HEK293 (cell line): ENCODE measurements at regions not wholly inside any gene's neighbourhood (a gene's known extent, or its start where the extent isn't known, plus 50 kb on each side); places are given as distances from the start of the nearest gene placed in this dataset.

Source experiments
- CTCF ChIA-PET: fragments of 350-600 bp; formaldehyde crosslinking; extraction: SDS; loops from one replicate; lab custom pipeline; 2021; ENCODE audit warnings: antibody characterized with exemption; lab: Yijun Ruan, JAX
- POLR2A ChIA-PET: fragments of 300-600 bp; formaldehyde crosslinking; extraction: SDS; loops from one replicate; lab custom pipeline; 2020; ENCODE audit warnings: antibody characterized with exemption, inconsistent platforms; lab: Yijun Ruan, JAX
- H3K27ac ChIP-seq: fragments of 200-500 bp; sonication (Bioruptor generic); 2 replicates; pipeline ENCODE4 v1.5.1; 2014; ENCODE audit warnings: low read depth, low read length, control low read depth, inconsistent platforms; ENCODE audit errors: extremely low read depth
- H3K36me3 ChIP-seq, 2 experiments: fragments of 200-500 bp in 1 of 2; sonication (Bioruptor generic) in 1 of 2; 1 replicate in 1 of 2; 2 replicates in 1 of 2; pipeline ENCODE4 v1.5.1; 2014 to 2017; ENCODE audit warnings: inconsistent platforms in 2 of 2, low read length in 2 of 2; ENCODE audit not compliant: control insufficient read depth in 2 of 2, insufficient read depth in 1 of 2
- H3K4me1 ChIP-seq: fragments of 200-500 bp; sonication (Bioruptor generic); 2 replicates; pipeline ENCODE4 v1.5.1; 2014; ENCODE audit warnings: mild to moderate bottlenecking, low read length, inconsistent platforms; ENCODE audit not compliant: control insufficient read depth, insufficient read depth
- H3K4me3 ChIP-seq: 2 replicates; pipeline ENCODE4 v1.5.1; 2011; ENCODE audit warnings: low read depth, mild to moderate bottlenecking, control low read depth, low read length, moderate library complexity
- H3K9me3 ChIP-seq: fragments of 200-500 bp; sonication (Bioruptor generic); 2 replicates; pipeline ENCODE4 v1.5.1; 2014; ENCODE audit warnings: low read depth, low read length, inconsistent platforms; ENCODE audit not compliant: control insufficient read depth, insufficient read depth
- HOXD13 ChIP-seq: sonication (generic); formaldehyde crosslinking; IDR thresholded peaks from 2 replicates; pipeline ENCODE4 v1.8.0; 2022; ENCODE audit warnings: missing genetic modification reagents, borderline replicate concordance
- MYNN ChIP-seq: fragments of 450-650 bp; formaldehyde crosslinking; IDR thresholded peaks from 2 replicates; pipeline ENCODE4 v1.5.1; 2016; ENCODE audit warnings: missing biosample characterization, missing genetic modification characterization, borderline replicate concordance
- OVOL3 ChIP-seq: fragments of 450-650 bp; formaldehyde crosslinking; IDR thresholded peaks from 2 replicates; pipeline ENCODE4 v1.5.1; 2016; ENCODE audit warnings: missing biosample characterization, missing genetic modification characterization
- PRDM10 ChIP-seq: fragments of 450-650 bp; formaldehyde crosslinking; IDR thresholded peaks from 2 replicates; pipeline ENCODE4 v1.5.1; 2016; ENCODE audit warnings: missing biosample characterization, missing genetic modification characterization
- RBAK ChIP-seq: fragments of 450-650 bp; formaldehyde crosslinking; IDR thresholded peaks from 2 replicates; pipeline ENCODE4 v1.5.1; 2016; ENCODE audit warnings: missing biosample characterization, missing genetic modification characterization
- SCRT1 ChIP-seq: fragments of 450-650 bp; formaldehyde crosslinking; IDR thresholded peaks from 2 replicates; pipeline ENCODE4 v1.5.1; 2016; ENCODE audit warnings: missing biosample characterization, missing genetic modification characterization, borderline replicate concordance
- YY1 ChIP-seq: fragments of 450-650 bp; formaldehyde crosslinking; IDR thresholded peaks from 2 replicates; pipeline ENCODE4 v1.5.1; 2018; ENCODE audit warnings: missing biosample characterization, missing genetic modification characterization
- ZBTB10 ChIP-seq: fragments of 450-650 bp; formaldehyde crosslinking; IDR thresholded peaks from 2 replicates; pipeline ENCODE4 v1.5.1; 2016; ENCODE audit warnings: missing biosample characterization, missing genetic modification characterization
- ZBTB44 ChIP-seq: fragments of 450-650 bp; IDR thresholded peaks from 2 replicates; pipeline ENCODE4 v1.5.1; 2018; ENCODE audit warnings: missing biosample characterization, mild to moderate bottlenecking, missing genetic modification characterization
- ZBTB8A ChIP-seq: fragments of 450-650 bp; formaldehyde crosslinking; IDR thresholded peaks from 2 replicates; pipeline ENCODE4 v1.5.1; 2016; ENCODE audit warnings: missing biosample characterization, missing genetic modification characterization
- ZFP69B ChIP-seq: fragments of 450-650 bp; formaldehyde crosslinking; IDR thresholded peaks from 2 replicates; pipeline ENCODE4 v1.5.1; 2016; ENCODE audit warnings: missing biosample characterization, missing genetic modification characterization
- ZNF138 ChIP-seq: fragments of 450-650 bp; formaldehyde crosslinking; IDR thresholded peaks from 2 replicates; pipeline ENCODE4 v1.5.1; 2016; ENCODE audit warnings: missing biosample characterization, missing genetic modification characterization, borderline replicate concordance
- ZNF19 ChIP-seq: fragments of 450-650 bp; formaldehyde crosslinking; IDR thresholded peaks from 2 replicates; pipeline ENCODE4; 2016; ENCODE audit warnings: missing biosample characterization, missing genetic modification characterization, low read depth
- ZNF335 ChIP-seq: fragments of 450-650 bp; formaldehyde crosslinking; conservative IDR thresholded peaks from 2 replicates; pipeline ENCODE4 v1.5.1; 2016; ENCODE audit warnings: missing biosample characterization, missing genetic modification characterization
- ZNF350 ChIP-seq: fragments of 450-650 bp; formaldehyde crosslinking; IDR thresholded peaks from 2 replicates; pipeline ENCODE4 v1.5.0; 2017; ENCODE audit warnings: missing biosample characterization, mild to moderate bottlenecking, missing genetic modification characterization
- ZNF354C ChIP-seq: fragments of 450-650 bp; formaldehyde crosslinking; IDR thresholded peaks from 2 replicates; pipeline ENCODE4 v1.5.1; 2016; ENCODE audit warnings: missing biosample characterization, missing genetic modification characterization, low read depth, borderline replicate concordance
- ZNF362 ChIP-seq: fragments of 450-650 bp; formaldehyde crosslinking; IDR thresholded peaks from 2 replicates; pipeline ENCODE4 v1.5.1; 2016; ENCODE audit warnings: missing biosample characterization, missing genetic modification characterization
- ZNF394 ChIP-seq: fragments of 450-650 bp; formaldehyde crosslinking; IDR thresholded peaks from 2 replicates; pipeline ENCODE4 v1.5.1; 2016; ENCODE audit warnings: missing biosample characterization, missing genetic modification characterization, mild to moderate bottlenecking, moderate library complexity, borderline replicate concordance
- ZNF433 ChIP-seq: fragments of 450-650 bp; formaldehyde crosslinking; IDR thresholded peaks from 2 replicates; pipeline ENCODE4 v1.5.1; 2016; ENCODE audit warnings: missing biosample characterization, missing genetic modification characterization, low read depth
- ZNF449 ChIP-seq: fragments of 450-650 bp; formaldehyde crosslinking; IDR thresholded peaks from 2 replicates; pipeline ENCODE4 v1.5.1; 2017; ENCODE audit warnings: missing biosample characterization, mild to moderate bottlenecking, missing genetic modification characterization, moderate library complexity
- ZNF488 ChIP-seq: fragments of 450-650 bp; formaldehyde crosslinking; IDR thresholded peaks from 2 replicates; pipeline ENCODE4 v1.5.1; 2016; ENCODE audit warnings: missing biosample characterization, missing genetic modification characterization
- ZNF596 ChIP-seq: fragments of 450-650 bp; IDR thresholded peaks from 2 replicates; pipeline ENCODE4 v1.5.0; 2018; ENCODE audit warnings: missing biosample characterization, mild to moderate bottlenecking, missing genetic modification characterization, moderate library complexity
- ZNF791 ChIP-seq: fragments of 450-650 bp; formaldehyde crosslinking; IDR thresholded peaks from 2 replicates; pipeline ENCODE4 v1.5.1; 2016; ENCODE audit warnings: missing biosample characterization, missing genetic modification characterization
- ZSCAN18 ChIP-seq: fragments of 450-650 bp; formaldehyde crosslinking; IDR thresholded peaks from 2 replicates; pipeline ENCODE4 v1.5.1; 2016; ENCODE audit warnings: missing biosample characterization, missing genetic modification characterization
- ZXDB ChIP-seq: fragments of 450-650 bp; formaldehyde crosslinking; IDR thresholded peaks from 2 replicates; pipeline ENCODE4 v1.5.1; 2016; ENCODE audit warnings: missing biosample characterization, missing genetic modification characterization

- TF ChIP-seq ZBTB44 (tag by site-specific recombination) (no peak), PRDM10 (tag by site-specific recombination) (no peak), ZNF394 (no peak), ZNF449 (tag by site-specific recombination) (no peak), ZNF488 (tag by site-specific recombination) (no peak), ZNF362 (tag by site-specific recombination) (no peak), HOXD13 (CRISPR knock-in tag) (no peak), MYNN (tag by site-specific recombination) (no peak), SCRT1 (tag by site-specific recombination) (no peak), ZXDB (tag by site-specific recombination) (no peak), ZBTB8A (tag by site-specific recombination) (no peak), ZFP69B (tag by site-specific recombination) (no peak), ZNF138 (tag by site-specific recombination) (no peak)
Measured at GRCh38 chr6:156347246-156347645, 429.9 kb upstream of the ARID1B start (continued).

- Histone ChIP-seq H3K4me3 (no peak overlapping the region), H3K4me1 (no peaks in the 10 kb centered on the region), H3K9me3 (no peaks in the 10 kb centered on the region), H3K27ac (no peak overlapping the region), H3K36me3 (no peaks in the 10 kb centered on the region)
- CTCF ChIA-PET: interaction anchor here (0.6 to 0.7 kb wide), 2 partner anchors 184 to 928 kb away, joined by 3 read pairs; no protein-coding TSS in a partner anchor
- POLR2A ChIA-PET: no interaction called here
- TF ChIP-seq ZNF350 (tag by site-specific recombination): no peak
- no peak for TF ChIP-seq ZSCAN18 (tag by site-specific recombination)
- no peak for TF ChIP-seq RBAK (tag by site-specific recombination)
- TF ChIP-seq ZNF335 (tag by site-specific recombination): no peak
- no peak for TF ChIP-seq ZNF433 (tag by site-specific recombination)
- TF ChIP-seq ZNF19 (tag by site-specific recombination): no peak
- TF ChIP-seq ZNF596: no peak
- TF ChIP-seq ZNF354C (tag by site-specific recombination): no peak
- TF ChIP-seq YY1 (tag by site-specific recombination): no peak
- TF ChIP-seq ZNF791 (tag by site-specific recombination): no peak
- no peak for TF ChIP-seq OVOL3 (tag by site-specific recombination)
- no peak for TF ChIP-seq ZBTB10
Measured at GRCh38 chr6:156345700-156346099, 431.5 kb upstream of the ARID1B start.
